ENCODE measurements at regions not wholly inside any gene's neighbourhood (a gene's known extent, or its start where the extent isn't known, plus 50 kb on each side); places are given as distances from the start of the nearest gene placed in this dataset.
A peak's percentile ranks its signal among the peaks of the same experiment; 100 is the strongest.

DNA sequence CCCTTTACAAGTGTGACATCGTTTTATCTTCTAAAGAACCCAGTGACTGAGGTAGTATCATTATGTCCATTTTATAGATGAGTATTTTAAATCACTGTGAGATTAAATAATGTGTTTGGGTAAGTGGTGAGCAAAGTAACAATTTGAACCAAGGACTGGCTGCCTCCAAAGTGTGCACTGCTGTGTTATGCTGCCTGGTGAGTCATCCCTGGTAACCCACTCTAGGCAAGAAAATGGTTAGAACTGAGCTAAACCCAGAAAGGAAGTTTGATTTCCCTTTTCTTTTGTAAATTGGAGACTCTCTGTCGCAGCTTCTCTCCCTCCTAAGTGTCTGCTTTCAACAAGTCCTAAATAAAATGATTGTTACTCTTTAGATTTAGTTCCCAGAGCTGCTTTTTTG lies 342.8 kb upstream of the KAZN start:
- Histone ChIP-seq H3K27ac (ENCODE audit: low read depth in 2 of 2, low read length in 2 of 2) (no peak overlapping the region), H3K9me3 (ENCODE audit: control insufficient read depth in 2 of 2, low read length in 2 of 2) (no peaks in the 10 kb centered on the region), H3K27me3 (ENCODE audit: control insufficient read depth in 2 of 2, insufficient read depth in 2 of 2, low read length in 2 of 2) (no peaks in the 10 kb centered on the region), H3K9ac (ENCODE audit: low read depth in 1 of 2, low read length in 2 of 2) (no peak overlapping the region), H3K4me3 (ENCODE audit: low read length in 2 of 2) (no peak overlapping the region), H3K4me1 (ENCODE audit: control insufficient read depth in 2 of 2, insufficient read depth in 2 of 2, low read length in 2 of 2) (no peaks in the 10 kb centered on the region), H3K36me3 (ENCODE audit: control insufficient read depth in 2 of 2, insufficient read depth in 2 of 2, low read length in 2 of 2) (no peaks in the 10 kb centered on the region)

DNA sequence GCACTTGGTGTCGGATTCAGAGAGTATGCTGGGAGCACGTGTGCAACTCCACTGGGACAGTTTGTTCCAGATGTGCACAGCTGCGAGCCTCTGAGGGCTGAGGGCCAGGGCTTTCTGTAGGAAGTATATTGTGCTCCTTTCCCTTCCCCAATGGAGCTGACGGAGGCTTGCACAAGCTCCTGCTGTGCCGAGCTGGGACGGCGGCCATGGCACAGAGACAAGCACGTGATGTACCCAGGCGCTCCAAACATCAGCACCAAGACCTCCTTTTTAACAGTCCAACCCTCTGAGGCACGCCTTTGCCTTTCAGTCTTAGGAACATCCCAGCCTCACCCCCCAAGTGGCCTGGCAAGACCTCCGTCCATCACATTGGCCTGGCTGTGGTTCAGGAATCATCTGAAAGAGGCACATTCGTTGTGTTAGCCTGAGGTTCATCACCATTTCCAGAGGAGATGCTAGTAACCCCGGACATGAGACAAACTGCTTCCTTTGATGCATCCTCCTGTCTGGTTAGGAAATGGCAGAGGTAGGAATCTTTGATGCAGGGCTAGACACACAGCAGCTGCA lies 339.2 kb upstream of the KAZN start:
- Histone ChIP-seq H3K27ac (ENCODE audit: low read depth in 2 of 2, low read length in 2 of 2) (peak overlapping the region in 1 of 2 donors; percentile 41), H3K27me3 (ENCODE audit: control insufficient read depth in 2 of 2, insufficient read depth in 2 of 2, low read length in 2 of 2) (no peaks in the 10 kb centered on the region), H3K36me3 (ENCODE audit: control insufficient read depth in 2 of 2, insufficient read depth in 2 of 2, low read length in 2 of 2) (no peaks in the 10 kb centered on the region), H3K4me3 (ENCODE audit: low read length in 2 of 2) (no peak overlapping the region), H3K9me3 (ENCODE audit: control insufficient read depth in 2 of 2, low read length in 2 of 2) (no peaks in the 10 kb centered on the region), H3K4me1 (ENCODE audit: control insufficient read depth in 2 of 2, insufficient read depth in 2 of 2, low read length in 2 of 2) (no peaks in the 10 kb centered on the region), H3K9ac (ENCODE audit: low read depth in 1 of 2, low read length in 2 of 2) (no peak overlapping the region)

DNA sequence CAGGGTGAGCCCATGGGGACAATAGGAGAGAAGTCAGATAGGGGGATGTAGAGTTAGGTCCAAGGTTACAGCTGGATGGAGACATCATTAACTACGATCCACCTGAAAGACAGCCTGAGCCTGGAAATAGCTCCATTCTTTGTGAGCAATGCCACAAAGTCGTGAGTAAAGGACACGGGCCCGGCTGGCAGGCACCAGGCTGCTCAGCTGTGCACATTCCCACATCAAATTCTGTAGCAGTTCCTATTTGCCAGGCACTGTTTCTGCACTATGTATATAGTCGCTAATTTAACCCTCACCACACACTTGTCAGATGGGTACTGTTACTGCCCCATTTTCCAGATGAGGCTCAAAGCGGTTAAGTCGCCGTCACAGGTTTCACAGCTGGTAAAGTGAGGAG lies 338.0 kb upstream of the KAZN start:
- Histone ChIP-seq H3K36me3 (ENCODE audit: control insufficient read depth in 2 of 2, insufficient read depth in 2 of 2, low read length in 2 of 2) (no peaks in the 10 kb centered on the region), H3K4me1 (ENCODE audit: control insufficient read depth in 2 of 2, insufficient read depth in 2 of 2, low read length in 2 of 2) (no peaks in the 10 kb centered on the region), H3K27ac (ENCODE audit: low read depth in 2 of 2, low read length in 2 of 2) (no peak overlapping the region), H3K27me3 (ENCODE audit: control insufficient read depth in 2 of 2, insufficient read depth in 2 of 2, low read length in 2 of 2) (no peaks in the 10 kb centered on the region), H3K4me3 (ENCODE audit: low read length in 2 of 2) (no peak overlapping the region), H3K9me3 (ENCODE audit: control insufficient read depth in 2 of 2, low read length in 2 of 2) (no peaks in the 10 kb centered on the region), H3K9ac (ENCODE audit: low read depth in 1 of 2, low read length in 2 of 2) (no peak overlapping the region)

DNA sequence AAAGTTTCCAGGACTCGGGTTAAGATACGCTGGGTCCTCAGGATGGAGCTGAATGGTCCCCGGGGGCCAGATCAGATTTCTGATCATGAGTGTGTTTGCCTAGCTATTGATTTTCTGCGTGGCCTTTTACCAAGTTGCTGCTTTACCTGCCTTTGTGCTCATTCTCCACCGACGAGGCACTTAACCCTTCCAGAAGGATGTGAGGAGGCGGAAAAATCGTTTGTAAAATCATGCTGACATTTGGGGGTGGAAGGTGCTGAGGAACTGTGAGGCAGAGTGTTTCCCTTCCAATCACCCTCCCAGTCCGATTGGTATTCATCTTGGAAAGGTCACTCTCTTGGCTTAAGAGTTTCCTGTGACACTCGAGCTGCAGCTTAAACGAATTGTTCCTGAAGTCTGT lies 337.1 kb upstream of the KAZN start:
- Histone ChIP-seq H3K9me3 (ENCODE audit: control insufficient read depth in 2 of 2, low read length in 2 of 2) (no peaks in the 10 kb centered on the region), H3K27me3 (ENCODE audit: control insufficient read depth in 2 of 2, insufficient read depth in 2 of 2, low read length in 2 of 2) (no peaks in the 10 kb centered on the region), H3K4me1 (ENCODE audit: control insufficient read depth in 2 of 2, insufficient read depth in 2 of 2, low read length in 2 of 2) (no peaks in the 10 kb centered on the region), H3K27ac (ENCODE audit: low read depth in 2 of 2, low read length in 2 of 2) (no peak overlapping the region), H3K4me3 (ENCODE audit: low read length in 2 of 2) (no peak overlapping the region), H3K9ac (ENCODE audit: low read depth in 1 of 2, low read length in 2 of 2) (no peak overlapping the region), H3K36me3 (ENCODE audit: control insufficient read depth in 2 of 2, insufficient read depth in 2 of 2, low read length in 2 of 2) (no peaks in the 10 kb centered on the region)

- no peaks in the 10 kb centered on the region for H3K4me1 ChIP-seq (ENCODE audit: control insufficient read depth in 2 of 2, insufficient read depth in 2 of 2, low read length in 2 of 2)
- H3K9me3 ChIP-seq (ENCODE audit: control insufficient read depth in 2 of 2, low read length in 2 of 2), result no peaks in the 10 kb centered on the region
- no peaks in the 10 kb centered on the region for H3K27me3 ChIP-seq (ENCODE audit: control insufficient read depth in 2 of 2, insufficient read depth in 2 of 2, low read length in 2 of 2)
- H3K9ac ChIP-seq (ENCODE audit: low read depth in 1 of 2, low read length in 2 of 2), result no peak overlapping the region
- H3K36me3 ChIP-seq (ENCODE audit: control insufficient read depth in 2 of 2, insufficient read depth in 2 of 2, low read length in 2 of 2), result no peaks in the 10 kb centered on the region
- no peak overlapping the region for H3K27ac ChIP-seq (ENCODE audit: low read depth in 2 of 2, low read length in 2 of 2)
- no peak overlapping the region for H3K4me3 ChIP-seq (ENCODE audit: low read length in 2 of 2)
These were observed 335.8 kb upstream of the KAZN start for GRCh38 chr1:14262637-14263036.

GRCh38 chr1:14263225-14263624 lies 335.3 kb upstream of the KAZN start:
- Histone ChIP-seq H3K9me3 (ENCODE audit: control insufficient read depth in 2 of 2, low read length in 2 of 2) (no peaks in the 10 kb centered on the region), H3K27me3 (ENCODE audit: control insufficient read depth in 2 of 2, insufficient read depth in 2 of 2, low read length in 2 of 2) (no peaks in the 10 kb centered on the region), H3K9ac (ENCODE audit: low read depth in 1 of 2, low read length in 2 of 2) (no peak overlapping the region), H3K36me3 (ENCODE audit: control insufficient read depth in 2 of 2, insufficient read depth in 2 of 2, low read length in 2 of 2) (no peaks in the 10 kb centered on the region), H3K4me3 (ENCODE audit: low read length in 2 of 2) (no peak overlapping the region), H3K4me1 (ENCODE audit: control insufficient read depth in 2 of 2, insufficient read depth in 2 of 2, low read length in 2 of 2) (no peaks in the 10 kb centered on the region), H3K27ac (ENCODE audit: low read depth in 2 of 2, low read length in 2 of 2) (no peak overlapping the region)

GRCh38 chr1:14263671-14264070 lies 334.8 kb upstream of the KAZN start:
- Histone ChIP-seq H3K4me1 (ENCODE audit: control insufficient read depth in 2 of 2, insufficient read depth in 2 of 2, low read length in 2 of 2) (no peaks in the 10 kb centered on the region), H3K9ac (ENCODE audit: low read depth in 1 of 2, low read length in 2 of 2) (no peak overlapping the region), H3K36me3 (ENCODE audit: control insufficient read depth in 2 of 2, insufficient read depth in 2 of 2, low read length in 2 of 2) (no peaks in the 10 kb centered on the region), H3K27ac (ENCODE audit: low read depth in 2 of 2, low read length in 2 of 2) (no peak overlapping the region), H3K27me3 (ENCODE audit: control insufficient read depth in 2 of 2, insufficient read depth in 2 of 2, low read length in 2 of 2) (no peaks in the 10 kb centered on the region), H3K4me3 (ENCODE audit: low read length in 2 of 2) (no peak overlapping the region), H3K9me3 (ENCODE audit: control insufficient read depth in 2 of 2, low read length in 2 of 2) (no peaks in the 10 kb centered on the region)

DNA sequence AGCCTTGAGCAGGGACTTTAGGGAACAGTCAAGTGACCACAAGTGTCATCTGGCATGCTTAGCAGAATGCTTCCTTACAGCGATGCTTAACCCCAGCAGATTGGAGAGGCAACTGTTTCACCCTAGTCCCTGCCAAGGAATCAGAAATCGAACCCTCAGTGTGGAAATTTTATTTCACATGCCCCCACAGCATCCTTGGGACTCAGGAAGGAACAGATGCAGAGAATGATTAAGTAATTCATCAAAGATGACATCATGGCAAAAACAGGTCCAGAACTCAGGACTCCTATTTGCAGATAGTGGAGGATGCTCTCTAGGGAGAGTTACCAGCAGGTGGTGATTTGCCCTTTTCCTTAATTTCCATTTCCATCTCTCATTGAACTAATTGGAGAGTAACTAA lies 333.0 kb upstream of the KAZN start:
- Histone ChIP-seq H3K4me1 (ENCODE audit: control insufficient read depth in 2 of 2, insufficient read depth in 2 of 2, low read length in 2 of 2) (no peaks in the 10 kb centered on the region), H3K4me3 (ENCODE audit: low read length in 2 of 2) (no peak overlapping the region), H3K36me3 (ENCODE audit: control insufficient read depth in 2 of 2, insufficient read depth in 2 of 2, low read length in 2 of 2) (no peaks in the 10 kb centered on the region), H3K9ac (ENCODE audit: low read depth in 1 of 2, low read length in 2 of 2) (no peak overlapping the region), H3K9me3 (ENCODE audit: control insufficient read depth in 2 of 2, low read length in 2 of 2) (no peaks in the 10 kb centered on the region), H3K27ac (ENCODE audit: low read depth in 2 of 2, low read length in 2 of 2) (no peak overlapping the region), H3K27me3 (ENCODE audit: control insufficient read depth in 2 of 2, insufficient read depth in 2 of 2, low read length in 2 of 2) (no peaks in the 10 kb centered on the region)

DNA sequence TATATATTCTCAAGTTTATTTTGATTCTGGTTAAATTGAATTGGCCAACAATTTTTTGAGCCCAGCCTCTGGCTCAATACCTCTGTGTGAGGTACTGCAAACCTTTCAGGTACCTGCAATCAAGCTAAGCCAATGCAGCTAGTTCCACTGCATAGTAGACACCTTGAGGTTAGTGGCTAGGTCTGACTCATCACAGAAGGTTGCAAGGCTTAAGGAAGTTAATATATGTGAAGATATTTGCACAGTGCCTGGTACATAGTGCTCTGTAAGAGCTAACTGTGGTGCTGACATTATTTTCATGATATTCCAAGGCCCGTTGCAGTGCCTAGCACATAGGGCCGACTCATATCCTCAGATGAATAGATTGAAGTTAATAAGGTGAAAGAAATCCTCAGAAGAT lies 330.5 kb upstream of the KAZN start:
- Histone ChIP-seq H3K4me1 (ENCODE audit: control insufficient read depth in 2 of 2, insufficient read depth in 2 of 2, low read length in 2 of 2) (no peaks in the 10 kb centered on the region), H3K4me3 (ENCODE audit: low read length in 2 of 2) (no peak overlapping the region), H3K27ac (ENCODE audit: low read depth in 2 of 2, low read length in 2 of 2) (no peak overlapping the region), H3K9me3 (ENCODE audit: control insufficient read depth in 2 of 2, low read length in 2 of 2) (peaks cover 0 to 3% of the 10 kb centered on the region in 2 donors), H3K36me3 (ENCODE audit: control insufficient read depth in 2 of 2, insufficient read depth in 2 of 2, low read length in 2 of 2) (no peaks in the 10 kb centered on the region), H3K9ac (ENCODE audit: low read depth in 1 of 2, low read length in 2 of 2) (no peak overlapping the region), H3K27me3 (ENCODE audit: control insufficient read depth in 2 of 2, insufficient read depth in 2 of 2, low read length in 2 of 2) (peaks cover 0 to 2% of the 10 kb centered on the region in 2 donors)

DNA sequence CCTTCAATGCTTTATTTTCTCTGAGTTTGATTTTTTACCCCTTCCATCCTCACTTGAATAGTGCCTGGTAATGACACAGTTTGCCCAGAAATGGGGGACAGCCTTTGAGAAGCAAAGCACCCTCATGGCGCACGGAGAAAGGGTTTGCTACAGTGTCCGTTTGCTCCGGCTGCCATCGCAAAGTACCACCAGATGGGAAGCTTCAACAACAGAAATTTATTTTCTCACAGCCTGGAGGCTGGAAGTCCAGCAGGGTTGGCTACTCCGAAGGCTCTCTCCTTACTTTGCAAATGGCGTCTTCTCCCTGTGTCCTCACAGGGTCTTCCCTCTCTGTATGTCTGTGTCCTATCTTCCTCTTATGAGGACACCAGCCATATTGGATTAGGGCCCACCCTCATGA lies 327.7 kb upstream of the KAZN start:
- no peak overlapping the region for H3K27ac ChIP-seq (ENCODE audit: low read depth in 2 of 2, low read length in 2 of 2)
- no peak overlapping the region for H3K4me3 ChIP-seq (ENCODE audit: low read length in 2 of 2)
- no peaks in the 10 kb centered on the region for H3K4me1 ChIP-seq (ENCODE audit: control insufficient read depth in 2 of 2, insufficient read depth in 2 of 2, low read length in 2 of 2)
- H3K9me3 ChIP-seq (ENCODE audit: control insufficient read depth in 2 of 2, low read length in 2 of 2), result peaks cover 0 to 3% of the 10 kb centered on the region in 2 donors
- H3K27me3 ChIP-seq (ENCODE audit: control insufficient read depth in 2 of 2, insufficient read depth in 2 of 2, low read length in 2 of 2), result peaks cover 0 to 2% of the 10 kb centered on the region in 2 donors
- H3K36me3 ChIP-seq (ENCODE audit: control insufficient read depth in 2 of 2, insufficient read depth in 2 of 2, low read length in 2 of 2), result no peaks in the 10 kb centered on the region
- no peak overlapping the region for H3K9ac ChIP-seq (ENCODE audit: low read depth in 1 of 2, low read length in 2 of 2)

GRCh38 chr1:14273811-14274210 lies 324.7 kb upstream of the KAZN start:
- H3K27me3 ChIP-seq (ENCODE audit: control insufficient read depth in 2 of 2, insufficient read depth in 2 of 2, low read length in 2 of 2), result peaks cover 0 to 2% of the 10 kb centered on the region in 2 donors
- H3K4me3 ChIP-seq (ENCODE audit: low read length in 2 of 2), result no peak overlapping the region
- H3K27ac ChIP-seq (ENCODE audit: low read depth in 2 of 2, low read length in 2 of 2), result no peak overlapping the region
- H3K9ac ChIP-seq (ENCODE audit: low read depth in 1 of 2, low read length in 2 of 2), result no peak overlapping the region
- H3K9me3 ChIP-seq (ENCODE audit: control insufficient read depth in 2 of 2, low read length in 2 of 2), result peaks cover 0 to 3% of the 10 kb centered on the region in 2 donors
- no peaks in the 10 kb centered on the region for H3K4me1 ChIP-seq (ENCODE audit: control insufficient read depth in 2 of 2, insufficient read depth in 2 of 2, low read length in 2 of 2)
- no peaks in the 10 kb centered on the region for H3K36me3 ChIP-seq (ENCODE audit: control insufficient read depth in 2 of 2, insufficient read depth in 2 of 2, low read length in 2 of 2)
